ENCODE measurements at regions not wholly inside any gene's neighbourhood (a gene's known extent, or its start where the extent isn't known, plus 50 kb on each side); places are given as distances from the start of the nearest gene placed in this dataset.

- no peaks in the 10 kb centered on the region for H3K27me3 Mint-ChIP-seq
- H3K27ac Mint-ChIP-seq = no peak overlapping the region
- H3K4me1 Mint-ChIP-seq = no peaks in the 10 kb centered on the region
- DNase-seq = no peak
- H3K36me3 Mint-ChIP-seq = no peaks in the 10 kb centered on the region
- no peak overlapping the region for H3K4me3 Mint-ChIP-seq
- no peak for ATAC-seq (ENCODE audit: low read depth in 2 of 2)
- peaks cover 0 to 3% (median 0%) of the 10 kb centered on the region in 7 donors for H3K9me3 Mint-ChIP-seq
These were observed 212.4 kb upstream of the NEIL3 start for GRCh38 chr4:177097291-177097690.

- no peaks in the 10 kb centered on the region for H3K27me3 Mint-ChIP-seq
- no peak overlapping the region for H3K4me3 Mint-ChIP-seq
- H3K9me3 Mint-ChIP-seq = peaks cover 0 to 3% (median 0%) of the 10 kb centered on the region in 7 donors
- ATAC-seq (ENCODE audit: low read depth in 2 of 2) (no peak), DNase-seq (no peak)
- H3K27ac Mint-ChIP-seq = no peak overlapping the region
- no peaks in the 10 kb centered on the region for H3K36me3 Mint-ChIP-seq
- H3K4me1 Mint-ChIP-seq = no peaks in the 10 kb centered on the region
These were observed 210.5 kb upstream of the NEIL3 start for GRCh38 chr4:177099211-177099610.

- Mint-ChIP-seq H3K4me1 (no peaks in the 10 kb centered on the region), H3K27ac (no peak overlapping the region), H3K4me3 (no peak overlapping the region), H3K27me3 (no peaks in the 10 kb centered on the region), H3K36me3 (no peaks in the 10 kb centered on the region), H3K9me3 (peaks cover 0 to 3% (median 0%) of the 10 kb centered on the region in 7 donors)
- DNase-seq (no peak), ATAC-seq (ENCODE audit: low read depth in 2 of 2) (no peak)
These were observed 209.4 kb upstream of the NEIL3 start for GRCh38 chr4:177100307-177100706.

- no peak for ATAC-seq (ENCODE audit: low read depth in 2 of 2)
- Mint-ChIP-seq H3K9me3 (peaks cover 0 to 3% (median 0%) of the 10 kb centered on the region in 7 donors), H3K27me3 (no peaks in the 10 kb centered on the region), H3K27ac (no peak overlapping the region), H3K4me1 (no peaks in the 10 kb centered on the region), H3K36me3 (no peaks in the 10 kb centered on the region), H3K4me3 (no peak overlapping the region)
- DNase-seq = no peak
These were observed 206.1 kb upstream of the NEIL3 start for GRCh38 chr4:177103619-177104018.

- DNase-seq = no peak
- no peaks in the 10 kb centered on the region for H3K4me1 Mint-ChIP-seq
- no peak overlapping the region for H3K27ac Mint-ChIP-seq
- no peak overlapping the region for H3K4me3 Mint-ChIP-seq
- no peak for ATAC-seq (ENCODE audit: low read depth in 2 of 2)
- H3K27me3 Mint-ChIP-seq = no peaks in the 10 kb centered on the region
- H3K9me3 Mint-ChIP-seq = peaks cover 0 to 5% (median 0%) of the 10 kb centered on the region in 7 donors
- H3K36me3 Mint-ChIP-seq = no peaks in the 10 kb centered on the region
These were observed 204.1 kb upstream of the NEIL3 start for GRCh38 chr4:177105536-177105935.

- H3K27ac Mint-ChIP-seq = no peak overlapping the region
- peaks cover 0 to 1% of the 10 kb centered on the region in 2 donors for H3K36me3 Mint-ChIP-seq
- peaks cover 0 to 12% (median 3%) of the 10 kb centered on the region in 7 donors for H3K9me3 Mint-ChIP-seq
- DNase-seq = no peak
- no peaks in the 10 kb centered on the region for H3K4me1 Mint-ChIP-seq
- H3K4me3 Mint-ChIP-seq = no peak overlapping the region
- ATAC-seq (ENCODE audit: low read depth in 2 of 2) = no peak
- H3K27me3 Mint-ChIP-seq = no peaks in the 10 kb centered on the region
These were observed 202.3 kb upstream of the NEIL3 start for GRCh38 chr4:177107288-177107921.

GRCh38 chr4:177108708-177109107 lies 201.0 kb upstream of the NEIL3 start:
- Mint-ChIP-seq H3K27ac (no peak overlapping the region), H3K9me3 (peaks cover 0 to 12% (median 6%) of the 10 kb centered on the region in 7 donors), H3K4me3 (no peak overlapping the region), H3K4me1 (no peaks in the 10 kb centered on the region), H3K27me3 (no peaks in the 10 kb centered on the region), H3K36me3 (peaks cover 0 to 5% of the 10 kb centered on the region in 2 donors)
- DNase-seq = no peak
- no peak for ATAC-seq (ENCODE audit: low read depth in 2 of 2)

GRCh38 chr4:177109769-177110168 lies 199.9 kb upstream of the NEIL3 start:
- Mint-ChIP-seq H3K27ac (no peak overlapping the region), H3K4me3 (no peak overlapping the region), H3K9me3 (peaks cover 0 to 12% (median 6%) of the 10 kb centered on the region in 7 donors), H3K27me3 (no peaks in the 10 kb centered on the region), H3K36me3 (peaks cover 0 to 5% of the 10 kb centered on the region in 2 donors), H3K4me1 (no peaks in the 10 kb centered on the region)
- no peak for DNase-seq
- no peak for ATAC-seq (ENCODE audit: low read depth in 2 of 2)

- Mint-ChIP-seq H3K36me3 (peaks cover 0 to 5% of the 10 kb centered on the region in 2 donors), H3K27me3 (no peaks in the 10 kb centered on the region), H3K27ac (no peak overlapping the region), H3K4me3 (no peak overlapping the region), H3K9me3 (peaks cover 0 to 22% (median 10%) of the 10 kb centered on the region in 7 donors), H3K4me1 (no peaks in the 10 kb centered on the region)
- DNase-seq (no peak), ATAC-seq (ENCODE audit: low read depth in 2 of 2) (no peak)
These were observed 193.5 kb upstream of the NEIL3 start for GRCh38 chr4:177116161-177116560.

GRCh38 chr4:177117256-177117655 lies 192.4 kb upstream of the NEIL3 start:
- Mint-ChIP-seq H3K27ac (no peak overlapping the region), H3K36me3 (peaks cover 0 to 5% of the 10 kb centered on the region in 2 donors), H3K9me3 (peaks cover 0 to 20% (median 11%) of the 10 kb centered on the region in 7 donors), H3K27me3 (no peaks in the 10 kb centered on the region), H3K4me1 (no peaks in the 10 kb centered on the region), H3K4me3 (no peak overlapping the region)
- ATAC-seq (ENCODE audit: low read depth in 2 of 2) (no peak), DNase-seq (no peak)

- DNase-seq = no peak
- Mint-ChIP-seq H3K4me3 (no peak overlapping the region), H3K9me3 (peaks cover 0 to 20% (median 6%) of the 10 kb centered on the region in 7 donors), H3K36me3 (no peaks in the 10 kb centered on the region), H3K27ac (no peak overlapping the region), H3K4me1 (no peaks in the 10 kb centered on the region), H3K27me3 (no peaks in the 10 kb centered on the region)
- no peak for ATAC-seq (ENCODE audit: low read depth in 2 of 2)
These were observed 191.1 kb upstream of the NEIL3 start for GRCh38 chr4:177118596-177118995.

GRCh38 chr4:177119021-177119471 lies 190.6 kb upstream of the NEIL3 start:
- ATAC-seq (ENCODE audit: low read depth in 2 of 2) = no peak
- H3K4me1 Mint-ChIP-seq = no peaks in the 10 kb centered on the region
- no peaks in the 10 kb centered on the region for H3K27me3 Mint-ChIP-seq

GRCh38 chr4:177119691-177120090 lies 190.0 kb upstream of the NEIL3 start:
- Mint-ChIP-seq H3K36me3 (no peaks in the 10 kb centered on the region), H3K4me3 (no peak overlapping the region), H3K9me3 (peaks cover 2 to 20% (median 6%) of the 10 kb centered on the region in 7 donors), H3K4me1 (no peaks in the 10 kb centered on the region), H3K27ac (no peak overlapping the region), H3K27me3 (no peaks in the 10 kb centered on the region)
- DNase-seq = no peak
- no peak for ATAC-seq (ENCODE audit: low read depth in 2 of 2)

More at GRCh38 chr4:177119021-177119471, 190.6 kb upstream of the NEIL3 start:
- Mint-ChIP-seq H3K4me3 (no peak overlapping the region), H3K9me3 (peaks cover 0 to 20% (median 6%) of the 10 kb centered on the region in 7 donors), H3K36me3 (no peaks in the 10 kb centered on the region), H3K27ac (no peak overlapping the region)
- DNase-seq = no peak

GRCh38 chr4:177123811-177124210 lies 185.9 kb upstream of the NEIL3 start:
- no peaks in the 10 kb centered on the region for H3K36me3 Mint-ChIP-seq
- no peak for ATAC-seq (ENCODE audit: low read depth in 2 of 2)
- no peak overlapping the region for H3K27ac Mint-ChIP-seq
- no peaks in the 10 kb centered on the region for H3K4me1 Mint-ChIP-seq
- H3K27me3 Mint-ChIP-seq = no peaks in the 10 kb centered on the region
- peaks cover 3 to 35% (median 10%) of the 10 kb centered on the region in 7 donors for H3K9me3 Mint-ChIP-seq
- no peak for DNase-seq
- no peak overlapping the region for H3K4me3 Mint-ChIP-seq
